PFSK-1 (cell line): ENCODE measurements at regions not wholly inside any gene's neighbourhood (a gene's known extent, or its start where the extent isn't known, plus 50 kb on each side); places are given as distances from the start of the nearest gene placed in this dataset.

ENCODE experiments used
- FOXP2 ChIP-seq: optimal IDR thresholded peaks from 2 replicates; pipeline ENCODE3; 2011; ENCODE audit warnings: borderline replicate concordance, control low read depth, inconsistent platforms; ENCODE audit not compliant: insufficient read depth; ENCODE audit errors: extremely low read length, extremely low read depth
- POLR2AphosphoS5 ChIP-seq: IDR thresholded peaks from 2 replicates; pipeline ENCODE4 v1.6.1; 2012; ENCODE audit warnings: low read depth, mild to moderate bottlenecking, control low read depth, low read length, moderate library complexity
- REST ChIP-seq, 2 experiments: IDR thresholded peaks; 2 replicates each; pipeline versions ENCODE4 v1.6.1 to v1.8.0; 2011 to 2012; ENCODE audit warnings: low read depth in 2 of 2, low read length in 2 of 2, control low read depth in 1 of 2, inconsistent platforms in 1 of 2, mild to moderate bottlenecking in 1 of 2, moderate library complexity in 1 of 2; ENCODE audit not compliant: insufficient read depth in 1 of 2
- SIN3A ChIP-seq: IDR thresholded peaks from 2 replicates; pipeline ENCODE4 v1.6.1; 2012; ENCODE audit warnings: mild to moderate bottlenecking, low read length, moderate library complexity, borderline replicate concordance; ENCODE audit not compliant: insufficient read depth
- TAF1 ChIP-seq: IDR thresholded peaks from 2 replicates; pipeline ENCODE4 v1.6.1; 2012; ENCODE audit warnings: low read length, control low read depth, borderline replicate concordance; ENCODE audit not compliant: insufficient read depth

GRCh38 chr2:67954093-67954748 lies 108.6 kb downstream of the C1D start:
- no peak for TF ChIP-seq REST (IDR thresholded peaks at IDR 0.05; ENCODE audit: insufficient read depth in 1 of 2, low read depth in 2 of 2, low read length in 2 of 2)
- no peak for TF ChIP-seq SIN3A
- no peak for TF ChIP-seq FOXP2
- TF ChIP-seq TAF1, result no peak
- no peak for TF ChIP-seq POLR2AphosphoS5

- TF ChIP-seq SIN3A, result no peak
- no peak for TF ChIP-seq POLR2AphosphoS5
- TF ChIP-seq FOXP2, result no peak
- TF ChIP-seq REST (IDR thresholded peaks at IDR 0.05; ENCODE audit: insufficient read depth in 1 of 2, low read depth in 2 of 2, low read length in 2 of 2), result no peak
- no peak for TF ChIP-seq TAF1
Measured at GRCh38 chr2:67955748-67956603, 106.8 kb downstream of the C1D start.

- TF ChIP-seq REST (IDR thresholded peaks at IDR 0.05; ENCODE audit: insufficient read depth in 1 of 2, low read depth in 2 of 2, low read length in 2 of 2), result no peak
- TF ChIP-seq POLR2AphosphoS5, result no peak
- no peak for TF ChIP-seq TAF1
- no peak for TF ChIP-seq SIN3A
- no peak for TF ChIP-seq FOXP2
Measured at GRCh38 chr2:67965246-67965645, 97.6 kb downstream of the C1D start.

GRCh38 chr2:67970071-67970470 lies 92.7 kb downstream of the C1D start:
- TF ChIP-seq TAF1, result no peak
- no peak for TF ChIP-seq SIN3A
- TF ChIP-seq REST (IDR thresholded peaks at IDR 0.05; ENCODE audit: insufficient read depth in 1 of 2, low read depth in 2 of 2, low read length in 2 of 2), result no peak
- no peak for TF ChIP-seq FOXP2
- TF ChIP-seq POLR2AphosphoS5, result no peak
